ENCODE measurements at regions not wholly inside any gene's neighbourhood (a gene's known extent, or its start where the extent isn't known, plus 50 kb on each side); places are given as distances from the start of the nearest gene placed in this dataset.

DNA sequence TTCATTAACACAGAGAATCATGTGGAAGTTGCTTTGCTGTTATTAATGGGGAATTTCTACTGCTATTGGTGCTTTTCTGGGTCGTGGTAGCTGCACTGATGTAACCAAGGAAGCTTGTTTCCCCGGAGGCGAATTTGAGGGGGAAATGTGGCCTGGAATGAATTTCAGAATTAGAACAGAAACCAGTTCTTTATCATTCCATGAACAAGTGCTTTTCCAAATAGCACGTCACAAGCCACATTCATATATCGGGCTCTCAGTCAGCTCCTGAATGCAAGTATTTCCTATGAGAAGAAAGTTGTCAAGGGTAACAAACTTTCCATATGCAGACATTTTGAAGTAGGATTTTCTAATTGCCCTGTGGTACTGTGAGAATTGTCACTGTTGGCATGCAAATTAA lies 1353.2 kb downstream of the AACS start:
- Histone ChIP-seq H3K27ac (no peak overlapping the region), H3K27me3 (replicated peaks; ENCODE audit: insufficient read depth) (no peaks in the 10 kb centered on the region), H3K4me3 (no peak overlapping the region), H3K9me3 (no peaks in the 10 kb centered on the region), H3K4me1 (replicated peaks) (no peaks in the 10 kb centered on the region), H3K36me3 (no peaks in the 10 kb centered on the region)
- DNase-seq (ENCODE audit: low spot score), result no peak
- intact Hi-C loops (cut with DNase I), result no loop called here
- TF ChIP-seq POLR2AphosphoS5 (IDR thresholded peaks at IDR 0.05) (no peak), POLR2A (IDR thresholded peaks at IDR 0.05) (no peak)
- TF ChIP-seq, protein P1, sequence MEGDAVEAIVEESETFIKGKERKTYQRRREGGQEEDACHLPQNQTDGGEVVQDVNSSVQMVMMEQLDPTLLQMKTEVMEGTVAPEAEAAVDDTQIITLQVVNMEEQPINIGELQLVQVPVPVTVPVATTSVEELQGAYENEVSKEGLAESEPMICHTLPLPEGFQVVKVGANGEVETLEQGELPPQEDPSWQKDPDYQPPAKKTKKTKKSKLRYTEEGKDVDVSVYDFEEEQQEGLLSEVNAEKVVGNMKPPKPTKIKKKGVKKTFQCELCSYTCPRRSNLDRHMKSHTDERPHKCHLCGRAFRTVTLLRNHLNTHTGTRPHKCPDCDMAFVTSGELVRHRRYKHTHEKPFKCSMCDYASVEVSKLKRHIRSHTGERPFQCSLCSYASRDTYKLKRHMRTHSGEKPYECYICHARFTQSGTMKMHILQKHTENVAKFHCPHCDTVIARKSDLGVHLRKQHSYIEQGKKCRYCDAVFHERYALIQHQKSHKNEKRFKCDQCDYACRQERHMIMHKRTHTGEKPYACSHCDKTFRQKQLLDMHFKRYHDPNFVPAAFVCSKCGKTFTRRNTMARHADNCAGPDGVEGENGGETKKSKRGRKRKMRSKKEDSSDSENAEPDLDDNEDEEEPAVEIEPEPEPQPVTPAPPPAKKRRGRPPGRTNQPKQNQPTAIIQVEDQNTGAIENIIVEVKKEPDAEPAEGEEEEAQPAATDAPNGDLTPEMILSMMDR (IDR thresholded peaks at IDR 0.05), result no peak
- 73% methylated on average over 5 of the region's 5 CpGs for WGBS

- Histone ChIP-seq H3K4me1 (replicated peaks) (no peaks in the 10 kb centered on the region), H3K4me3 (no peak overlapping the region), H3K9me3 (no peaks in the 10 kb centered on the region), H3K27ac (no peak overlapping the region), H3K27me3 (replicated peaks; ENCODE audit: insufficient read depth) (no peaks in the 10 kb centered on the region), H3K36me3 (no peaks in the 10 kb centered on the region)
- 36% methylated on average over 2 of the region's 2 CpGs for WGBS
- intact Hi-C loops (cut with DNase I), result no loop called here
- TF ChIP-seq, protein P1 (IDR thresholded peaks at IDR 0.05), result no peak
- no peak for TF ChIP-seq POLR2AphosphoS5 (IDR thresholded peaks at IDR 0.05)
- TF ChIP-seq POLR2A (IDR thresholded peaks at IDR 0.05), result no peak
- DNase-seq (ENCODE audit: low spot score), result no peak
Observed at GRCh38 chr12:126419131-126419530, 1353.9 kb downstream of the AACS start.

DNA sequence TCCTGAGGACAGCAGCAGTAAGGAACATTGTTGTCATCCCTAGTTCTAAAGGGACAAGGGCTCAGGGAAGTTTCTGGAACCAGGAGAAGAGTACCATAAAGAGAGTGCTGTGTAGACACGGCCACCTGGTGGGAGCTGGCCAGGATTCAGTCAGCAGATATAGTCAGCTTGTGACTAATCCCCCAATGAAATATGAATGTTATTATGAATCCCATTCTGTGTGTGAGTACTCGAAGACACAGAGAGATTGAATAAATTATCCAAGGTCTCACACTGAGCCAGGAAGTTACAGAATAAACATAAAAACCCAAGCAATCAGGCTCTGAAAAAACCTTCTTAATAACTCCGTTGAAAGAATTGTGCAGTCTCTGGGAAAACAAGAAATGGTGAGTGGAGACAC lies 1359.5 kb downstream of the AACS start:
- H3K27me3 ChIP-seq (replicated peaks; ENCODE audit: insufficient read depth), result no peaks in the 10 kb centered on the region
- no peaks in the 10 kb centered on the region for H3K4me1 ChIP-seq (replicated peaks)
- TF ChIP-seq, protein P1 (IDR thresholded peaks at IDR 0.05), result no peak
- TF ChIP-seq POLR2AphosphoS5 (IDR thresholded peaks at IDR 0.05) (no peak), POLR2A (IDR thresholded peaks at IDR 0.05) (no peak)
- H3K27ac ChIP-seq, result no peak overlapping the region
- no peaks in the 10 kb centered on the region for H3K36me3 ChIP-seq
- 58% methylated on average over 3 of the region's 3 CpGs for WGBS
- no peak overlapping the region for H3K4me3 ChIP-seq
- H3K9me3 ChIP-seq, result no peaks in the 10 kb centered on the region
- intact Hi-C loops (cut with DNase I), result no loop called here
- no peak for DNase-seq (ENCODE audit: low spot score)

- TF ChIP-seq, protein P1 (IDR thresholded peaks at IDR 0.05), result no peak
- TF ChIP-seq POLR2AphosphoS5 (IDR thresholded peaks at IDR 0.05) (no peak), POLR2A (IDR thresholded peaks at IDR 0.05) (no peak)
- Histone ChIP-seq H3K27me3 (replicated peaks; ENCODE audit: insufficient read depth) (no peaks in the 10 kb centered on the region), H3K36me3 (no peaks in the 10 kb centered on the region), H3K4me1 (replicated peaks) (no peaks in the 10 kb centered on the region), H3K27ac (no peak overlapping the region), H3K9me3 (no peaks in the 10 kb centered on the region), H3K4me3 (no peak overlapping the region)
- no peak for DNase-seq (ENCODE audit: low spot score)
- intact Hi-C loops (cut with DNase I), result no loop called here
- WGBS, result 75% methylated on average over 7 of the region's 7 CpGs
Observed at GRCh38 chr12:126425264-126425663, 1360.0 kb downstream of the AACS start.

GRCh38 chr12:126428769-126429168 lies 1363.5 kb downstream of the AACS start:
- WGBS, result 78% methylated on average over 5 of the region's 5 CpGs
- no peak for TF ChIP-seq POLR2AphosphoS5 (IDR thresholded peaks at IDR 0.05)
- no peak for TF ChIP-seq POLR2A (IDR thresholded peaks at IDR 0.05)
- TF ChIP-seq, protein P1 (IDR thresholded peaks at IDR 0.05), result no peak
- Histone ChIP-seq H3K27ac (no peak overlapping the region), H3K4me3 (no peak overlapping the region), H3K9me3 (no peaks in the 10 kb centered on the region), H3K4me1 (replicated peaks) (no peaks in the 10 kb centered on the region), H3K27me3 (replicated peaks; ENCODE audit: insufficient read depth) (no peaks in the 10 kb centered on the region), H3K36me3 (no peaks in the 10 kb centered on the region)
- intact Hi-C loops (cut with DNase I), result no loop called here
- DNase-seq (ENCODE audit: low spot score), result no peak

Measured in prostate gland (tissue), 2 donors.